ENCODE measurements at regions not wholly inside any gene's neighbourhood (a gene's known extent, or its start where the extent isn't known, plus 50 kb on each side); places are given as distances from the start of the nearest gene placed in this dataset.

GRCh38 chr14:54040846-54041245 lies 84.2 kb upstream of the BMP4 start:
- no peak overlapping the region for H3K18ac ChIP-seq (ENCODE audit: extremely low read depth, low read length)
- H2AK5ac ChIP-seq (ENCODE audit: low read depth, low read length), result no peak overlapping the region
- H2BK20ac ChIP-seq (ENCODE audit: low read length), result no peak overlapping the region
- no peak overlapping the region for H3K23ac ChIP-seq (ENCODE audit: insufficient read length)
- no peak overlapping the region for H2BK120ac ChIP-seq (replicated peaks; ENCODE audit: low read depth, low read length)
- no peak overlapping the region for H2AFZ ChIP-seq (ENCODE audit: low read length)
- FAIRE-seq, result no peak
- H3K4me3 ChIP-seq (ENCODE audit: extremely low read depth in 1 of 4, insufficient read depth in 2 of 4, low read depth in 3 of 4, low read length in 4 of 4), result no peak overlapping the region
- ChIA-PET POLR2A (ENCODE audit: partially characterized antibody) (no interaction called here), CTCF (ENCODE audit: partially characterized antibody) (no interaction called here)
- no peaks in the 10 kb centered on the region for H3K27me3 ChIP-seq (replicated peaks in 1 of 4; ENCODE audit: control insufficient read depth in 3 of 4, extremely low read depth in 1 of 4, insufficient read depth in 3 of 4, low read length in 3 of 4)
- no peak overlapping the region for H3K4me2 ChIP-seq (ENCODE audit: insufficient read depth in 1 of 2, low read depth in 2 of 2, low read length in 2 of 2)
- H4K5ac ChIP-seq (ENCODE audit: insufficient read length, low read depth, low read length), result no peak overlapping the region
- H2BK15ac ChIP-seq (ENCODE audit: low read length), result no peak overlapping the region
- no peak for TF ChIP-seq FOSL1 (IDR thresholded peaks at IDR 0.05; ENCODE audit: insufficient read depth, low read depth, low read length)
- TF ChIP-seq CBX5 (IDR thresholded peaks at IDR 0.05; ENCODE audit: low read depth, low read length), result no peak
- no peak for TF ChIP-seq SRF (IDR thresholded peaks at IDR 0.05; ENCODE audit: low read depth, low read length)
- no peak for TF ChIP-seq KDM1A (IDR thresholded peaks at IDR 0.05; ENCODE audit: borderline replicate concordance, low read length)
- TF ChIP-seq CTCF (IDR thresholded peaks at IDR 0.05; ENCODE audit: control extremely low read depth in 1 of 3, insufficient read depth in 1 of 3, low read depth in 1 of 3, low read length in 3 of 3), result no peak
- H3K27ac ChIP-seq (ENCODE audit: low read depth, low read length), result no peak overlapping the region
- H3K9ac ChIP-seq (replicated peaks in 1 of 4; ENCODE audit: extremely low read depth in 1 of 4, low read depth in 3 of 4, low read length in 3 of 4), result no peak overlapping the region
- no peak overlapping the region for H4K8ac ChIP-seq (ENCODE audit: extremely low read depth, insufficient read depth, low read length)
- no peaks in the 10 kb centered on the region for H3K23me2 ChIP-seq (ENCODE audit: low read depth, low read length)
- H3K14ac ChIP-seq (ENCODE audit: insufficient read length), result no peak overlapping the region
- no peak for DNase-seq (ENCODE audit: low read depth in 1 of 2, low spot score in 2 of 2)
- no peaks in the 10 kb centered on the region for H3K79me2 ChIP-seq (ENCODE audit: control insufficient read depth in 1 of 2, insufficient read depth in 2 of 2, low read length in 2 of 2)
- H3K4ac ChIP-seq (replicated peaks; ENCODE audit: insufficient read length, low read depth, low read length), result no peak overlapping the region
- no peaks in the 10 kb centered on the region for H4K20me1 ChIP-seq (replicated peaks in 1 of 2; ENCODE audit: control insufficient read depth in 1 of 2, insufficient read depth in 2 of 2, low read length in 2 of 2)
- no peaks in the 10 kb centered on the region for H3K79me1 ChIP-seq (ENCODE audit: low read depth, low read length)
- H3K4me1 ChIP-seq (replicated peaks in 1 of 4; ENCODE audit: control insufficient read depth in 3 of 4, insufficient read depth in 4 of 4, low read length in 3 of 4), result no peaks in the 10 kb centered on the region
- no peak overlapping the region for H4K91ac ChIP-seq (replicated peaks; ENCODE audit: insufficient read length, low read length)
- 0 out of 4 replicates have a peak, but pooled peaks cover 0 to 3% of the 10 kb centered on the region in 2 experiments for H3K9me3 ChIP-seq (ENCODE audit: insufficient read depth in 2 of 2, low read depth in 1 of 2, low read length in 1 of 2)
- no peak overlapping the region for H3K56ac ChIP-seq (replicated peaks; ENCODE audit: insufficient read length, low read depth, low read length)
- no peaks in the 10 kb centered on the region for H3K36me3 ChIP-seq (ENCODE audit: control insufficient read depth in 2 of 4, insufficient read depth in 4 of 4, low read length in 3 of 4)
- H2BK5ac ChIP-seq (ENCODE audit: low read depth, low read length), result no peak overlapping the region
- H2BK12ac ChIP-seq (ENCODE audit: low read depth, low read length), result no peak overlapping the region
